HEK293 (cell line): ENCODE measurements at regions not wholly inside any gene's neighbourhood (a gene's known extent, or its start where the extent isn't known, plus 50 kb on each side); places are given as distances from the start of the nearest gene placed in this dataset.

Experiments used
- SP2 ChIP-seq: fragments of 450-650 bp; formaldehyde crosslinking; IDR thresholded peaks from 2 replicates; pipeline ENCODE4 v1.5.1; 2016; ENCODE audit warnings: missing biosample characterization, missing genetic modification characterization
- YY1 ChIP-seq: fragments of 450-650 bp; formaldehyde crosslinking; IDR thresholded peaks from 2 replicates; pipeline ENCODE4 v1.5.1; 2018; ENCODE audit warnings: missing biosample characterization, missing genetic modification characterization
- ZNF202 ChIP-seq: fragments of 450-650 bp; formaldehyde crosslinking; IDR thresholded peaks from 2 replicates; pipeline ENCODE4 v1.5.1; 2016; ENCODE audit warnings: missing biosample characterization, missing genetic modification characterization, borderline replicate concordance
- ZNF239 ChIP-seq: fragments of 450-650 bp; formaldehyde crosslinking; IDR thresholded peaks from 2 replicates; pipeline ENCODE4 v1.5.1; 2016; ENCODE audit warnings: missing biosample characterization, missing genetic modification characterization
- TF ChIP-seq, protein P1 (sequence below): fragments of 450-650 bp; formaldehyde crosslinking; IDR thresholded peaks from 2 replicates; pipeline ENCODE4 v1.5.1; 2016; ENCODE audit warnings: missing biosample characterization, missing genetic modification characterization

- TF ChIP-seq ZNF202 (tag by site-specific recombination) (no peak), YY1 (tag by site-specific recombination) (no peak), ZNF239 (tag by site-specific recombination) (no peak), SP2 (no peak)
- TF ChIP-seq, protein P1, sequence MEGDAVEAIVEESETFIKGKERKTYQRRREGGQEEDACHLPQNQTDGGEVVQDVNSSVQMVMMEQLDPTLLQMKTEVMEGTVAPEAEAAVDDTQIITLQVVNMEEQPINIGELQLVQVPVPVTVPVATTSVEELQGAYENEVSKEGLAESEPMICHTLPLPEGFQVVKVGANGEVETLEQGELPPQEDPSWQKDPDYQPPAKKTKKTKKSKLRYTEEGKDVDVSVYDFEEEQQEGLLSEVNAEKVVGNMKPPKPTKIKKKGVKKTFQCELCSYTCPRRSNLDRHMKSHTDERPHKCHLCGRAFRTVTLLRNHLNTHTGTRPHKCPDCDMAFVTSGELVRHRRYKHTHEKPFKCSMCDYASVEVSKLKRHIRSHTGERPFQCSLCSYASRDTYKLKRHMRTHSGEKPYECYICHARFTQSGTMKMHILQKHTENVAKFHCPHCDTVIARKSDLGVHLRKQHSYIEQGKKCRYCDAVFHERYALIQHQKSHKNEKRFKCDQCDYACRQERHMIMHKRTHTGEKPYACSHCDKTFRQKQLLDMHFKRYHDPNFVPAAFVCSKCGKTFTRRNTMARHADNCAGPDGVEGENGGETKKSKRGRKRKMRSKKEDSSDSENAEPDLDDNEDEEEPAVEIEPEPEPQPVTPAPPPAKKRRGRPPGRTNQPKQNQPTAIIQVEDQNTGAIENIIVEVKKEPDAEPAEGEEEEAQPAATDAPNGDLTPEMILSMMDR (tag by site-specific recombination): no peak
Measured at GRCh38 chr3:137259089-137259488, 301.3 kb downstream of the IL20RB start.
